ENCODE measurements at regions not wholly inside any gene's neighbourhood (a gene's known extent, or its start where the extent isn't known, plus 50 kb on each side); places are given as distances from the start of the nearest gene placed in this dataset.

GRCh38 chr1:80961464-80962190 is 839.1 kb upstream of the ADGRL2 start:
- intact Hi-C loops (cut with DNase I), result no loop called here
- Histone ChIP-seq H3K27me3 (no peaks in the 10 kb centered on the region), H3K4me1 (no peaks in the 10 kb centered on the region), H3K36me3 (no peaks in the 10 kb centered on the region), H3K9me3 (no peaks in the 10 kb centered on the region), H3K27ac (replicated peaks in 1 of 4) (no peak overlapping the region), H3K4me3 (no peak overlapping the region)
- no peak for DNase-seq (ENCODE audit: extremely low spot score)
- WGBS, result 89% methylated on average over 5 of the region's 5 CpGs
- TF ChIP-seq POLR2A (IDR thresholded peaks at IDR 0.05; ENCODE audit: low read depth) (no peak), POLR2AphosphoS5 (IDR thresholded peaks at IDR 0.05) (no peak), EP300 (IDR thresholded peaks at IDR 0.05) (no peak), CTCF (IDR thresholded peaks at IDR 0.05) (no peak)

- TF ChIP-seq CTCF (IDR thresholded peaks at IDR 0.05) (no peak), EP300 (IDR thresholded peaks at IDR 0.05) (no peak), POLR2AphosphoS5 (IDR thresholded peaks at IDR 0.05) (no peak), POLR2A (IDR thresholded peaks at IDR 0.05; ENCODE audit: low read depth) (no peak)
- intact Hi-C loops (cut with DNase I), result no loop called here
- Histone ChIP-seq H3K4me3 (no peak overlapping the region), H3K9me3 (peaks cover 0 to 15% (median 10%) of the 10 kb centered on the region in 4 donors), H3K27me3 (no peaks in the 10 kb centered on the region), H3K36me3 (no peaks in the 10 kb centered on the region), H3K4me1 (no peaks in the 10 kb centered on the region), H3K27ac (replicated peaks in 1 of 4) (no peak overlapping the region)
- 65% methylated on average over 1 of the region's 1 CpG for WGBS
- no peak for DNase-seq (ENCODE audit: extremely low spot score)
These were observed 867.4 kb upstream of the ADGRL2 start for GRCh38 chr1:80933346-80933745.

- DNase-seq (ENCODE audit: extremely low spot score), result no peak
- TF ChIP-seq CTCF (IDR thresholded peaks at IDR 0.05) (no peak), POLR2AphosphoS5 (IDR thresholded peaks at IDR 0.05) (no peak), POLR2A (IDR thresholded peaks at IDR 0.05; ENCODE audit: low read depth) (no peak), EP300 (IDR thresholded peaks at IDR 0.05) (no peak)
- peaks cover 0 to 15% (median 10%) of the 10 kb centered on the region in 4 donors for H3K9me3 ChIP-seq
- no peaks in the 10 kb centered on the region for H3K27me3 ChIP-seq
- H3K4me1 ChIP-seq, result no peaks in the 10 kb centered on the region
- H3K4me3 ChIP-seq, result no peak overlapping the region
- no peaks in the 10 kb centered on the region for H3K36me3 ChIP-seq
- intact Hi-C loops (cut with DNase I), result no loop called here
- no peak overlapping the region for H3K27ac ChIP-seq (replicated peaks in 1 of 4)
These were observed 869.6 kb upstream of the ADGRL2 start for GRCh38 chr1:80931178-80931577.

- no peaks in the 10 kb centered on the region for H3K4me1 ChIP-seq
- no peak for TF ChIP-seq POLR2AphosphoS5 (IDR thresholded peaks at IDR 0.05)
- no peak for TF ChIP-seq POLR2A (IDR thresholded peaks at IDR 0.05; ENCODE audit: low read depth)
- no peak for TF ChIP-seq EP300 (IDR thresholded peaks at IDR 0.05)
- TF ChIP-seq CTCF (IDR thresholded peaks at IDR 0.05), result no peak
- WGBS, result 61% methylated on average over 2 of the region's 3 CpGs
- no peak overlapping the region for H3K27ac ChIP-seq (replicated peaks in 1 of 4)
- intact Hi-C loops (cut with DNase I), result no loop called here
- peaks cover 0 to 15% (median 10%) of the 10 kb centered on the region in 4 donors for H3K9me3 ChIP-seq
- no peaks in the 10 kb centered on the region for H3K36me3 ChIP-seq
- no peaks in the 10 kb centered on the region for H3K27me3 ChIP-seq
- H3K4me3 ChIP-seq, result no peak overlapping the region
- no peak for DNase-seq (ENCODE audit: extremely low spot score)
These were observed 870.7 kb upstream of the ADGRL2 start for GRCh38 chr1:80929868-80930508.
